Activated T-cell treated with anti-CD3 and anti-CD28 coated beads for 4 hours (primary cell): ENCODE measurements at regions not wholly inside any gene's neighbourhood (a gene's known extent, or its start where the extent isn't known, plus 50 kb on each side); places are given as distances from the start of the nearest gene placed in this dataset.
"Not testable (repeated sequence)": the region's sequence is repeated elsewhere in the genome, so short reads cannot be mapped to it uniquely, and the experiment has no call there.

Experiments used
- DNase-seq: peaks from one replicate; pipeline ENCODE4 v3.0.0-alpha.2; 2020

DNA sequence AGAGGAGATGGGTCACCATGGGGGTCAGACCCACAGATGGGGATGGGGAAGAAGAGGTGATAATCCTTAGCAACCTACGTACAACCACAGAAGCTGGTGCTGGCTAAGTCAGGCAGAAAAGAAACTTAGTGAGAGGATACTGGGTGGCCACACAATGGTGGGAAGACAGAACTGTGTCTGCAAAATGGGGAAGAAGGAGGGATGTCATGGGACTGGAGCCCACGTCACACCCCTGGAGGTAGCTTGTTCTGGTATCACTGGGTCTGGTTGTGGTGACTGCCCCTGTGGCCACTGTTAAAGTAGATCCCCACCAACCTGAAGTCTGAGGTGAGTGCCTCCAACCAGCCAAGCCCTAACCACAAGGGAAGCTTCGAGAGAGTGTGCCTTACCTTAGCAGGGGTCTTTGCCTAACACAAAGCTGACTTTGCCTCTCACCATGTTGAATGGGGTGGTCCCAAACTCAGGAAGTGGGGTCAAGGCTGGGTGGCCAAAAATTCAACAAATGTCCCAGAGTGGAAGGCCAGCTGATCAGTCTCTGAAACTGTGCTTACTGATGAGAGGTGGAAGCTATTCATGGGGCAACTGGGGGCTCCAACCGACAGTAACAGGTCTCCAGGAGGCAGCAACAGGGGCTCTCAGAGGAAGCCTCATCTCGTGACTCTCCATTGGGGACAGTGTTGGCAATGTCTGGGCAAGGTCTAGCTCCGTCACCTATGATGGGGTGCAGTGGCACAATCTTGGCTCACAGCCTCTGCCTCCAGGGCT lies 64.8 kb upstream of the SLC1A4 start:
- DNase-seq: no peak

DNA sequence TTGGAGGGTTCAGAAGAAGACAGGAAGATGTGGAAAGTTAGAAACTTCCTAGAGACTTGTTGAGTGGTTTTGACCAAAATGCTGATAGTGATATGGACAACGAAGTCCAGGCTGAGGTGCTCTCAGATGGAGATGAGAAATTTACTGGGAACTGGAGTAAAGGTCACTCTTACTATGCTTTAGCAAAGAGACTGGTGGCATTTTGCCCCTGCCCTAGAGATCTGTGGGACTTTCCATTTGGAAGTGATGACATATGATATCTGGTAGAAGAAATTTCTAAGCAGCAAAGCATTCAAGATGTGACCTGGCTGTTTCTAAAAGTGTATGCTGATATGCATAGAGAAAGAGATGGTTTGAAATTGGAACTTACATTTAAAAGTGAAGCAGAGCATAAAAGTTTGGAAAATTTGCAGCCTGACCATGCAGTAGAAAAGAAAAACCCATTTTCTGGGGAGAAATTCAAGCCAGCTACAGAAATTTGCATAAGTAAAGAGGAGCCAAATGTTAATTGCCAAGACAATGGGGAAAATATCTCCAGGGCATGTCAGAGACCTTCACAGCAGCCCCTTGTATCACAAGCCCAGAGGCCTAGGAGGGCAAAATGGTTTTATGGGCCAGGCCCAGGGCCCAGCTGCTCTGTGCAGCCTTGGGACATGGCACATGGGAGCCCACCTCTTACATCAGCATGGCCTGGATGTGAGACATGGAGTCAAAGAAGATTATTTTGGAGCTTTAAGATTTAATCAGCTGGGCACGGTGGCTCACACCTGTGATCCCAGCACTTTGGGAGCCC lies 63.1 kb upstream of the SLC1A4 start:
- not testable (repeated sequence) for DNase-seq

DNA sequence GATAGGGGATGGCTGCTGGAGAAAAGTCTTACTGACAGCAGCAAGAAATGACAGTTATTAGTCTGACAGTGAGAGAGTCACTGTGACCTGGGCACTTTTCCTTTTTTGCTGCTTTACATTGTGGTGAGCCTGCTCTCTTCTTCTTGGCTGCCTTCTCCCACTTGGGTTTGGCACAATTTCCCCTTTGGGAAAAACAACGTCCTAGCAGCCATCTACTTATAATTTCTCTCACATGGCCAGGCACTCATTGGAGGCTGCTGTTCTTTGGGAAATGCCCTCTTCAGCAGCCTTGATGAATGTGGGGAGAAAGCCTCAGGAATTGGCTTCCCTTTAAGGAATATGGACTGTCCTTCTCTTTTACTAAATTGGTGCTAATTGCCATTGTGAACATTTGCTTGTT lies 60.4 kb upstream of the SLC1A4 start:
- no peak for DNase-seq

DNA sequence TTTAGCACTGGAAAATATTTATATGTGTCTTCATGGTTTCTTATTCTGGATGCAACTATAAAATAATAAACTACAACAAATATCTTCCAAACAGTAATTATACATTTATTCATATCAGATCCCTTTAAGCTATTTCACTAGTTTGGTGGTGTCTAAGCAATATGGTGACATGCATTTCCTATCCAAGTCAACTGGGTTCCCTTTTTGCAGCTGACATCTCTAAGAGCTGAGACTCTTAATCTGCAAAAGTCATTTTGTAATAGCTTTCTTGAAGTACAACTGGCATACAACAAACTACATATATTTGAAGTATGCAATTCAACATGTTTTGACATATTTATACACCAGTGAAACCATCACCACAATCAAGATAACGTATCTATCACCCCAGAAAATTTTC lies 59.9 kb upstream of the SLC1A4 start:
- no peak for DNase-seq

DNA sequence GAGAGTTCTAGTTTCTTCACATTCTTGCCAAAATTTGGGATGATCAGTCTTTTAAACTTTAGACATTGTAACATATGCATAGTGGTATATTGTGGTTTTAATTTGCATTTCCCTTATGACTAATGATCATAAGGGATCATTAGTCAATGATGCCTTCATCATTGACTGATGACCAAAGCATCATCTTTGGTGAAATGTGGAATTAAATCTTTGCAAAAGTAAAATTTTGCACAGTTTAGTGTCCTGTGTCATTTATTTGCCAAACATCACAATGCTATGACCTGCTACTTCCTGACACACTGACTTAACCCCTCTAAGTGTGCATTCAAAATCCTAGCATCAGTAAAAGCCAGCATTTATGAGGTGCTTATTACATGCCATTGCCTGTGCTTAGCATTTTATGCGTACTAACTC lies 58.9 kb upstream of the SLC1A4 start:
- DNase-seq: no peak

DNA sequence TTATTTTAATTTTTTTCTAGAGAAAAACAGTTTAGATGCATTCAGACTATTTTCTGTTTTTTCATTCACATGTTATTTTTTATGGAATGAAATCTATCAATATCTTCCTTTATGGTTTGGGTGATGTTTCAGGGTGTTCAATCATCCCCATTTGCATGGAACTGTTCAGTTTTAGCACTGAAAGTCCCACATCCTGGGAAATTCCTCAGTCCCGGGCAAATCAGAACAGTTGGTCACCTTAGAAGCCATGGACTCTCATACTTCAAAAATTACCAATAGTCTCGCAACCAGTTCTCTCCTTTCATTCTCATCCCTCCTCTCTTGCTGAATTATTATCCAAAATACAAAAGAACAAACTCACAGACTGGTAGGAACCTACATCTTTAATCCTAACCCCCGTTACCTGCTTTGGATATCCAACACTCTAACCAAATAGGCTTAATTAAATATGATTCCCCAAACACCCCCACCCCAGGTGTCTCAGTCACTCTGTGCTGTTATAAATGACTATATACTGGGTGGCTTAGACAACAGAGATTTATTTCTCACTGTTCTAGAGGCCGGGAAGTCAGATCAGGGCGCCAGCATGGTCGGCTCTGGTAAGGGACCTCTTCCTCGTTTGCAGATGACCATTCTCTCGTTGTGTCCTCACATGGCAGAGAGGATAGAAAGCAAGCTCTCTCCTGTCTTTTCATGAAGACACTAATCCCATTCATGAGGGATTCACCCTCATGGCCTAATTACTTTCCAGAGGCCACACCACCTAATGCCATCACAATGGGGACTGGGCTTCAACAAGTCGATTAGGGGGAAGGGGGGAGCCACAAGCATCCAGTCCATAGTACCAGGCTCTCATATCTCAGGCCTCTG lies 57.7 kb upstream of the SLC1A4 start:
- no peak for DNase-seq

DNA sequence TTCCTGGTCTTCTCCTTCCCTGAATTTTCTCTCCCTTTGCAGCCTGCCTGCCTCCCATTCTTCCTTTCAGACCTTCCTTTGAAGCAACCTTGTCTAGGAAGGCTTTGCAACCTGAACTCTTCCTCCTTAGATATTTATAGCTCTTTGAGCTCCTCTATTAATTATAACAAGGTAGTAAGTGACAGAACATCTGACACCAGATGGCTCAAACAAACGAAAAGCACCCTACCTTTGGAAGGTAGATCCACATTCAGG lies 57.2 kb upstream of the SLC1A4 start:
- no peak for DNase-seq

DNA sequence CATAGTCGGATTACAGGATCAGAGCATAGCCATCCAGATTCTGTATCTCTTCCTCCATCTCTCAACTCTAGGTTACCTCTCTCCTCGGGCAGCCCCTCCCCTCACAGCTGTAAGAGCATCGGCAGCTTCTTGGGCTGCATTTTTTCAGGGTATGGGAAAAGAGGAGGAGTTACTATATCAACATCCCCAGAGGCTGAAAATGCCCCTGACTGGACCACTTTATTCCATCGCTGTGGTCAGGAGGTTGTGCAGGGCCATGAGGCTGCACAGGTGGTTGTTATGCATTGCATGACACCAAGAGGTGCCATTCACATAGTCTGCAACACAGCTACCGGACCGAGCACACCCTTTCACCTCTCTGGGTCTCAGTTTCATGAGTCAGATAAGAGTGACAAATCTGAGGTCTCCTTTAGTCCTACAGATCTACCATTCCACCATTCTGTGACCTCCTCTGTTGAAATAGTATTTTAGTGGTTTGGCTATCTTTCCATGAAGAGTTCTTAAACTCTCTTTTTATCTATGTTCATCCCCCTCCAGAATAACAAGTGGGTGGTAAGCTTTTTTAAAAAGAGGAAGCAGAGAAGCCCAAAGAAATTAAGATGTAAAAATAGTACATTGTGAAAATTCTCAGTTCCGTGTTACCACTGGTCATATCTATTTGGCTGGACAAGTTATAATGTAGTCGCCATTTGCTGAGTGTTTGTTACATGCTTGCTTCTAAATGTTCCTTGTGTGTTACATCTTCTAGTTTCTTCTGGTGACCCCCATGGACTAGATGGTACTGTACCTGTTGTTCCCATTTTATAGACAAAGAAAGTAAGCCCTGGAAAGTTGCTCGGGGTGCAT lies 56.6 kb upstream of the SLC1A4 start:
- DNase-seq: no peak

DNA sequence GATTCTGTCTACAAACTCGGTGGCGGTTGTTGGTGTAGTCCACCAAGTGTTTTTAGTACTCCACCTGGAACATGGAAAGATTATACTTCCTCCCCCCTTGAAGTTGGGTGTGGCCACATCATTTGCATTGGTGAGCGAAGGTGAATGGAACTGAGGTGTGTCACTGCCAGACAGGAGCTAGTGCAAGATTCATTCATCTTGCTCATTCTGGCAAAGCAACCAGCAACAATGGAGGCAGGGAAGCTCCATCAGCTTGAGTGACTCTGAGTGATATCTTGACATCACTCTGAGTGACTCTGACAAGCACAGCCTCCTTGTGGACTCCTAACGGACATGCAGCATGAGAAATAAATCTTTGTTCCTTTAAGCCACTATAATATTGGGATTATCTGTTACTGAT lies 54.7 kb upstream of the SLC1A4 start:
- no peak for DNase-seq

DNA sequence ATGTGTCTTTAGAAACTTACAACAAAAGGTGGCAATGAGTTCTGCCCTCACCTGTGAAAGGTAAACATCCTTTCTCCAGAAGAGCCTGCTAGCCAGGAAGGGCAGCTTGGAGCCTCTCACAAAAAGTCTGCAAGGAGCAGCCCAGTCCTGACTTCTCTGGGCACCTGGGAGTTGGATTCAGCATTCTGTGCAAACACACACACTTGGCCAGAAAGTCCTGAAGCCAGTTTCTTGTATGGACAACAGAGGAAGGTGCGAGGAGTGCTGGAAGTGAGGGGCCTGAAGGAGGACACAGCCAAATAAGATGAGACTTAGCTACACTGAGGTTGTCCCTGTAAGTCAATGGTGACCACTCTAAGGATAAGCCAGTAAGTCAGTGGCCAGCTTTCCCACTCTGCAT lies 52.4 kb upstream of the SLC1A4 start:
- no peak for DNase-seq

DNA sequence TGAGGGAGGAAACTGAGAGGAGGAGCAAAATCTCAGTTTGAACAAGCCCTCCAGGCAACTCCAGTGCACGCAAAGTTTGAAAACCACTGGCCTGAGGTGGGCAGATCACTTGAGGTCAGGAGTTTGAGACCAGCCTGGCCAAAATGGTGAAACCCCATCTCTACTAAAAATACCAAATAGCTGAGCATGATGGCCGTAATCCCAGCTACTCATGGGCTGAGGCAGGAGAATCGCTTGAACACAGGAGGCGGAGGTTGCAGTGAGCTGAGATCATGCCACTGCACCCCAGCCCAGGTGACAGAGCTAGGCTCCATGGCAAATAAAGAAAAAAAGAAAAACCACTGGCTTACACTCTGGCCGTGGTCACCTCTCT lies 51.9 kb upstream of the SLC1A4 start:
- not testable (repeated sequence) for DNase-seq

DNA sequence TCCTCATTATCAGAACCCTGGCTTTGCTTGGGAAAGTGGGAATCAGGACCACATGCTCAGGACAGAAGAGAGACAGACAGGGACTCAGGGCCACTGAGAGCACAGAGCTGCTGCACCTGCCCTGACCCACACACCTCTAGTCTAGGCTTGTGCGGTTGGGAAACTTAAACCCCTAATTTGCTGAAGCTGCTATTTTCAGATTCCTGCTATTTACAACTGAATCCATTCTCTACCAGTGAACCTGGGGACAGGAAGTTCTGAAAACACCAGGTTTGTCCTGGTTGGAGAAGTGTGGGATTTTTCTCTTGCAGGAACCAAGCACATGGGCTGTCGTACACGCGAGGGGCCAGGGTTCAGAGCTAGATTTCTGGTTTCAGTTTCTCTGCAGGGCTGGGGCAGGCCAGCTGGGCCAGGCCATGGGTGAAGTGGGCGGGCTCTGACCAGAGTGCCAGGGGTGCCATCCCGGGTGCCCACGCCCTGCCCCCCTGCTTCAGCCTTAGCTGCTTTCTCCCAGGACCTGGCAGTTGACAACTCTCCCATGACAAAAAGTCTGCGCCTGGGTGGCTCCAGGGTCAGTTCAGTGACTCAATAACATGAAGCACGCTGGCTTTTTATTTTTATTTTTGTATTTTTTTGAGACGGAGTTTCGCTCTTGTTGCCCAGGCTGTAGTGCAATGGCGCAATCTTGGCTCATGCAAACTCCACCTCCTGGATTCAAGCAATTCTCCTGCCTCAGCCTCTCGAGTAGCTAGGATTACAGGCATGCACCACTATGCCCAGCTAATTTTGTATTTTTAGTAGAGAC lies 51.3 kb upstream of the SLC1A4 start:
- DNase-seq: no peak

DNA sequence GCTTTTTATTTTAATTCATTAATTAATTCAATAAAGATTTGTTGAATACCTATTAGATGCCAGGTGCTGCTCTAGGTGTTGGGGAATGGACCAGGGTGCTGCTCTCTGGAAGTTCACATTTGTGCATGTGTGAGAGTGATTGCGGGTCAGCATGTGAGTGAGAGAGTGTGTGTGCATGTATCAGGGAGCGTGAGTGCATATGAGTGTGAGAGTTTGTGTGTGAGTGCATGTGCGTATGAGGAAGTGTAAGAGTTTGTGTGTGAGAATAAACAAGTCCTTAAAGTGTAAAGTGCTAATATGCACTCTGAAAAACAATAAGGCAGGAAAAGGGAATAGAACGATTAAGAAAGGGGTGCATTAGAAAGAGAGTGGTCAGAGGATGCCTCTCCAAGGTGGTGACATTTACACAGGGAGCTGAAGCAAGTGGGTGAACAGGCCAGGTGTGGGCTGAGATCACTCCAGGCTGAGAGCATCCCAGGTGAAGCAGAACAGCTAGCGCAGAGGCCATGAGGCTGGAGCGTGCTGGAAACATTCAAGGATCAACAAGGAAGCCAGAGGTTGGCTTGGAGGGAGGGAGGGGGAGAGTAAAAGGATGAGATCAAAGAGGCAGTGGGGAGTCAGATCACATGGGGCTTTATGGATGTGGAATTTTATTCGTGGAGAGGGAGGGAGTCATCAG lies 50.5 kb upstream of the SLC1A4 start:
- no peak for DNase-seq

DNA sequence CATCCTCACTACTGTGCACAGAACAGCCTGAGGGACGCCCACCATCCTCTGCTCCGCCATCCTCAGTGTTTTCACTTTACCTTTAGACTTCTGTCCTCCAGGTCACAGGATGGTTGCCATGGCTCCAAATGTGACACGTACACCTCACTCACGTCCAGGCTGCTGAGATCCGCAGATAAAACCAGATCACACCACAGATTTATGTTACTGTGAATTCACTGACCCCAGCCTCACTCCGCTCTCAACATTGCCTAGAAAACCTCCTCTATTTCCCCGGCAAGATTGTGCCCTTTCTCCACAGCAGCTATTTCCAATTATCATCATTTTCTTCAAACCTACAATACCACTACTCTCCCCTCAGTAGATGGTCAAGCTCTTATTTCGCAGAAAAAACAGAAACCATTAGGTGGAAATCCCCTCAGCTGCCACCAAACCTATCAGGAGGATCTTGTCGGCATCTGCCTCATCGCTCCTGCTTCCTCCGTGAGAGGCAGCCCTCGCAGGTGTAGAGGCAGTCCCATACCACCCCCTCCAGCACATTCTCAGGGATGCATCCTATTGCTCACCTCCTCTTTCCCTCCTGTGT lies 49.8 kb upstream of the SLC1A4 start:
- no peak for DNase-seq
